ENCODE measurements at regions not wholly inside any gene's neighbourhood (a gene's known extent, or its start where the extent isn't known, plus 50 kb on each side); places are given as distances from the start of the nearest gene placed in this dataset.

DNA sequence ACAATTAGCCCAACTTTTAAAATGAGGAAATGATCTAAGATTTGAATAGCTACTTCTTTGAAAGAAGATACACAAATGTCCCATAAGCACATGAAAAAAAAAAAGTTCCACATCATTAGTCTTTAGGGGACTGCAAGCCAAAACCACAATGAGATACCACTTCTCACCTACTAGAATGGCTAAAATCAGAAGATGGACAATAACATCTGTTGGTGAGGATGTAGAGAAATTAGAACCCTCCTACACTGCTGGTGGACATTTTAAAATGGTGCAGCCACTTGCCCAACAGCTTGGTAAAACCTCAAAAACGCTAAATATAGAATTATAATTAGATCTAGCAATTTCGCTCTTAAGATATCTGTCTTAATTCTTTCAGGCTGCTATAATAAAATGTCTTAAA lies 77.1 kb downstream of the MEX3B start:
- Histone ChIP-seq H3K27me3 (no peaks in the 10 kb centered on the region), H3K4me3 (no peak overlapping the region), H3K27ac (no peak overlapping the region), H3K36me3 (replicated peaks in 1 of 2; ENCODE audit: insufficient read depth in 1 of 2, low read depth in 2 of 2) (no peaks in the 10 kb centered on the region), H3K4me1 (no peaks in the 10 kb centered on the region), H3K9me3 (no peaks in the 10 kb centered on the region)
- intact Hi-C loops (cut with DNase I), result no loop called here
- TF ChIP-seq POLR2A (IDR thresholded peaks at IDR 0.05), result no peak
- TF ChIP-seq, protein P1, sequence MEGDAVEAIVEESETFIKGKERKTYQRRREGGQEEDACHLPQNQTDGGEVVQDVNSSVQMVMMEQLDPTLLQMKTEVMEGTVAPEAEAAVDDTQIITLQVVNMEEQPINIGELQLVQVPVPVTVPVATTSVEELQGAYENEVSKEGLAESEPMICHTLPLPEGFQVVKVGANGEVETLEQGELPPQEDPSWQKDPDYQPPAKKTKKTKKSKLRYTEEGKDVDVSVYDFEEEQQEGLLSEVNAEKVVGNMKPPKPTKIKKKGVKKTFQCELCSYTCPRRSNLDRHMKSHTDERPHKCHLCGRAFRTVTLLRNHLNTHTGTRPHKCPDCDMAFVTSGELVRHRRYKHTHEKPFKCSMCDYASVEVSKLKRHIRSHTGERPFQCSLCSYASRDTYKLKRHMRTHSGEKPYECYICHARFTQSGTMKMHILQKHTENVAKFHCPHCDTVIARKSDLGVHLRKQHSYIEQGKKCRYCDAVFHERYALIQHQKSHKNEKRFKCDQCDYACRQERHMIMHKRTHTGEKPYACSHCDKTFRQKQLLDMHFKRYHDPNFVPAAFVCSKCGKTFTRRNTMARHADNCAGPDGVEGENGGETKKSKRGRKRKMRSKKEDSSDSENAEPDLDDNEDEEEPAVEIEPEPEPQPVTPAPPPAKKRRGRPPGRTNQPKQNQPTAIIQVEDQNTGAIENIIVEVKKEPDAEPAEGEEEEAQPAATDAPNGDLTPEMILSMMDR (IDR thresholded peaks at IDR 0.05), result no peak
- DNase-seq (no peak), ATAC-seq (no peak)
- WGBS, 2 donors, result 67 to 70% methylated on average over 2 of the region's 2 CpGs

- intact Hi-C loops (cut with DNase I), result no loop called here
- DNase-seq, result no peak
- no peaks in the 10 kb centered on the region for H3K4me1 ChIP-seq
- WGBS, 2 donors, result 33 to 35% methylated on average over 3 of the region's 3 CpGs
- TF ChIP-seq, protein P1 (IDR thresholded peaks at IDR 0.05), result no peak
- TF ChIP-seq POLR2A (IDR thresholded peaks at IDR 0.05), result no peak
- H3K9me3 ChIP-seq, result no peaks in the 10 kb centered on the region
- no peak for ATAC-seq
- H3K27me3 ChIP-seq, result no peaks in the 10 kb centered on the region
- H3K4me3 ChIP-seq, result no peak overlapping the region
- no peaks in the 10 kb centered on the region for H3K36me3 ChIP-seq (replicated peaks in 1 of 2; ENCODE audit: insufficient read depth in 1 of 2, low read depth in 2 of 2)
- no peak overlapping the region for H3K27ac ChIP-seq
Observed at GRCh38 chr15:81966631-81967030, 79.2 kb downstream of the MEX3B start.

DNA sequence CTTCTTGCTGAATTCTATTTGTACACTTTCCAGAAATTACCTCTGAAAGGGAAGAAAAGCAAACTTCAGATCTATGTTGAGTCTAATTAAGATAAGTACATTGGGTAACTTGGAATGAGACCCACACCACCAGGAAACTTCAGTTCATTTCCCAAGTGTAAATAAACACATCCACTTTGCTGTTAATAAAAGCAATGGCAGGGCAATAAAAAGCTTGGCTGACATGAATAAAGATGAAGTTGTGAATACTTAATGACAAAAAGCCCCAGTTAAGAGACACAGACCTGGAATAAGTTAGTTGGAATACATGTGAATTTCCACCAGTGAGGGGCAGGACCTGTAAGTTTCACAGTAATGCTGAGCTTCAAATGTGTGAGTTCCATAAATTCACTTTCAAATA lies 83.3 kb downstream of the MEX3B start:
- ATAC-seq (no peak), DNase-seq (no peak)
- Histone ChIP-seq H3K27me3 (no peaks in the 10 kb centered on the region), H3K36me3 (replicated peaks in 1 of 2; ENCODE audit: insufficient read depth in 1 of 2, low read depth in 2 of 2) (no peaks in the 10 kb centered on the region), H3K4me1 (no peaks in the 10 kb centered on the region), H3K9me3 (no peaks in the 10 kb centered on the region), H3K27ac (no peak overlapping the region), H3K4me3 (no peak overlapping the region)
- intact Hi-C loops (cut with DNase I), result no loop called here
- no peak for TF ChIP-seq POLR2A (IDR thresholded peaks at IDR 0.05)
- TF ChIP-seq, protein P1 (IDR thresholded peaks at IDR 0.05), result no peak

DNA sequence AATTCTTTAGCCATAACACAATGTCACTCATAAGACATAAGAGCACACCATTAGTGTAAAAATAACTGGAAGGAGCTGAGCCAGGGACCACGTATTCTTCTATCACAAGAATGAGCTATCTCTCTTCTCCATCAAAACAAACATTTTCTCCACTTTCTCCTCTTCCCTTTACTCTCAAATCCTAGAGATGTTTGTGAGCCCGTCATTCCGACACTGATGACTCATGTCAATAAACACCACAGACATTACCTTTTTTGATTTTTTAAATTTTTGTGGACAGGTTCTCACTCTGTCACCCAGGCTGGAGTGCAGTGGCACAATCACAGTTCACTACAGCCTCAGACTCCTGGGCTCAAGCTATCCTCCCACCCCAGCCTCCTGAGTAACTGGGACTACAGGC lies 86.6 kb downstream of the MEX3B start:
- no peaks in the 10 kb centered on the region for H3K27me3 ChIP-seq
- intact Hi-C loops (cut with DNase I), result no loop called here
- no peaks in the 10 kb centered on the region for H3K4me1 ChIP-seq
- no peaks in the 10 kb centered on the region for H3K9me3 ChIP-seq
- H3K4me3 ChIP-seq, result no peak overlapping the region
- no peak overlapping the region for H3K27ac ChIP-seq
- DNase-seq, result no peak
- WGBS, 2 donors, result 76 to 79% methylated on average over 3 of the region's 3 CpGs
- no peak for ATAC-seq
- TF ChIP-seq POLR2A (IDR thresholded peaks at IDR 0.05), result no peak
- TF ChIP-seq, protein P1 (IDR thresholded peaks at IDR 0.05), result no peak
- H3K36me3 ChIP-seq (replicated peaks in 1 of 2; ENCODE audit: insufficient read depth in 1 of 2, low read depth in 2 of 2), result no peaks in the 10 kb centered on the region

- no peak overlapping the region for H3K4me3 ChIP-seq
- H3K27me3 ChIP-seq, result no peaks in the 10 kb centered on the region
- no peaks in the 10 kb centered on the region for H3K9me3 ChIP-seq
- H3K27ac ChIP-seq, result no peak overlapping the region
- intact Hi-C loops (cut with DNase I), result no loop called here
- 77 to 78% methylated on average over 4 of the region's 4 CpGs for WGBS, 2 donors
- DNase-seq (no peak), ATAC-seq (no peak)
- TF ChIP-seq, protein P1 (IDR thresholded peaks at IDR 0.05), result no peak
- no peak for TF ChIP-seq POLR2A (IDR thresholded peaks at IDR 0.05)
- no peaks in the 10 kb centered on the region for H3K4me1 ChIP-seq
- H3K36me3 ChIP-seq (replicated peaks in 1 of 2; ENCODE audit: insufficient read depth in 1 of 2, low read depth in 2 of 2), result no peaks in the 10 kb centered on the region
Observed at GRCh38 chr15:81957698-81958097, 88.1 kb downstream of the MEX3B start.
